PFSK-1 (cell line): ENCODE measurements at regions not wholly inside any gene's neighbourhood (a gene's known extent, or its start where the extent isn't known, plus 50 kb on each side); places are given as distances from the start of the nearest gene placed in this dataset.

Source experiments
- FOXP2 ChIP-seq: optimal IDR thresholded peaks from 2 replicates; pipeline ENCODE3; 2011; ENCODE audit warnings: borderline replicate concordance, control low read depth, inconsistent platforms; ENCODE audit not compliant: insufficient read depth; ENCODE audit errors: extremely low read length, extremely low read depth
- POLR2AphosphoS5 ChIP-seq: IDR thresholded peaks from 2 replicates; pipeline ENCODE4 v1.6.1; 2012; ENCODE audit warnings: low read depth, mild to moderate bottlenecking, control low read depth, low read length, moderate library complexity
- SIN3A ChIP-seq: IDR thresholded peaks from 2 replicates; pipeline ENCODE4 v1.6.1; 2012; ENCODE audit warnings: mild to moderate bottlenecking, low read length, moderate library complexity, borderline replicate concordance; ENCODE audit not compliant: insufficient read depth
- TAF1 ChIP-seq: IDR thresholded peaks from 2 replicates; pipeline ENCODE4 v1.6.1; 2012; ENCODE audit warnings: low read length, control low read depth, borderline replicate concordance; ENCODE audit not compliant: insufficient read depth
- TF ChIP-seq, protein P1 (sequence below), 2 experiments: IDR thresholded peaks; 2 replicates each; pipeline versions ENCODE4 v1.6.1 to v1.8.0; 2011 to 2012; ENCODE audit warnings: low read depth in 2 of 2, low read length in 2 of 2, control low read depth in 1 of 2, inconsistent platforms in 1 of 2, mild to moderate bottlenecking in 1 of 2, moderate library complexity in 1 of 2; ENCODE audit not compliant: insufficient read depth in 1 of 2

- no peak for TF ChIP-seq POLR2AphosphoS5
- TF ChIP-seq, protein P1, sequence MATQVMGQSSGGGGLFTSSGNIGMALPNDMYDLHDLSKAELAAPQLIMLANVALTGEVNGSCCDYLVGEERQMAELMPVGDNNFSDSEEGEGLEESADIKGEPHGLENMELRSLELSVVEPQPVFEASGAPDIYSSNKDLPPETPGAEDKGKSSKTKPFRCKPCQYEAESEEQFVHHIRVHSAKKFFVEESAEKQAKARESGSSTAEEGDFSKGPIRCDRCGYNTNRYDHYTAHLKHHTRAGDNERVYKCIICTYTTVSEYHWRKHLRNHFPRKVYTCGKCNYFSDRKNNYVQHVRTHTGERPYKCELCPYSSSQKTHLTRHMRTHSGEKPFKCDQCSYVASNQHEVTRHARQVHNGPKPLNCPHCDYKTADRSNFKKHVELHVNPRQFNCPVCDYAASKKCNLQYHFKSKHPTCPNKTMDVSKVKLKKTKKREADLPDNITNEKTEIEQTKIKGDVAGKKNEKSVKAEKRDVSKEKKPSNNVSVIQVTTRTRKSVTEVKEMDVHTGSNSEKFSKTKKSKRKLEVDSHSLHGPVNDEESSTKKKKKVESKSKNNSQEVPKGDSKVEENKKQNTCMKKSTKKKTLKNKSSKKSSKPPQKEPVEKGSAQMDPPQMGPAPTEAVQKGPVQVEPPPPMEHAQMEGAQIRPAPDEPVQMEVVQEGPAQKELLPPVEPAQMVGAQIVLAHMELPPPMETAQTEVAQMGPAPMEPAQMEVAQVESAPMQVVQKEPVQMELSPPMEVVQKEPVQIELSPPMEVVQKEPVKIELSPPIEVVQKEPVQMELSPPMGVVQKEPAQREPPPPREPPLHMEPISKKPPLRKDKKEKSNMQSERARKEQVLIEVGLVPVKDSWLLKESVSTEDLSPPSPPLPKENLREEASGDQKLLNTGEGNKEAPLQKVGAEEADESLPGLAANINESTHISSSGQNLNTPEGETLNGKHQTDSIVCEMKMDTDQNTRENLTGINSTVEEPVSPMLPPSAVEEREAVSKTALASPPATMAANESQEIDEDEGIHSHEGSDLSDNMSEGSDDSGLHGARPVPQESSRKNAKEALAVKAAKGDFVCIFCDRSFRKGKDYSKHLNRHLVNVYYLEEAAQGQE (IDR thresholded peaks at IDR 0.05; ENCODE audit: insufficient read depth in 1 of 2, low read depth in 2 of 2, low read length in 2 of 2) = no peak
- TF ChIP-seq SIN3A = no peak
- TF ChIP-seq TAF1 = no peak
- no peak for TF ChIP-seq FOXP2
Measured at GRCh38 chr4:181593703-181594102, 649.5 kb upstream of the TENM3 start.
